ENCODE measurements at regions not wholly inside any gene's neighbourhood (a gene's known extent, or its start where the extent isn't known, plus 50 kb on each side); places are given as distances from the start of the nearest gene placed in this dataset.

DNA sequence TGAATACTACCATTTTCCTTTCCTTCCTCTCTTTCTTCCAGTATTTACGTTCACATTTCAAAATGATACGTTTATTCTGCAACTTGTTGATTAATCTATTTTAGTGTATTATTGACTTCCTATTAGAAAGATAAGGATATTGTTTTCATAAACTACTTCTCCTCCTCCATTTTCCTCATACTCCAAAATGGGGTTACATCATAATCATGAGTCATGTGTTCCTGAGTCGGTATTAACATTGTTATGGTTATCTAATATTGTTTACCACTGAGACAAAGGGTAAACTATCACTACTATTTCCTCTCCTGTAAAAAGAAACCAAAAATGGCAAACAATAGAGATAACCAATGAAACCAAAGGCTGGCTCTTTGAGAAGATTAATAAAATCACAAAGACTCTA lies 126.5 kb upstream of the CDYL start:
- no peaks in the 10 kb centered on the region for H3K9me3 ChIP-seq (ENCODE audit: control insufficient read depth in 1 of 2, low read length in 2 of 2)
- H3K27me3 ChIP-seq (ENCODE audit: low read depth, low read length), result no peaks in the 10 kb centered on the region
- no peaks in the 10 kb centered on the region for H3K4me1 ChIP-seq (ENCODE audit: control insufficient read depth in 1 of 2, insufficient read depth in 2 of 2, low read length in 2 of 2)
- H3K36me3 ChIP-seq (ENCODE audit: control insufficient read depth in 1 of 2, insufficient read depth in 2 of 2, low read length in 2 of 2), result no peaks in the 10 kb centered on the region
- H3K27ac ChIP-seq (ENCODE audit: low read length), result no peak overlapping the region
- H3K4me3 ChIP-seq (ENCODE audit: low read depth in 1 of 2, low read length in 2 of 2), result no peak overlapping the region

DNA sequence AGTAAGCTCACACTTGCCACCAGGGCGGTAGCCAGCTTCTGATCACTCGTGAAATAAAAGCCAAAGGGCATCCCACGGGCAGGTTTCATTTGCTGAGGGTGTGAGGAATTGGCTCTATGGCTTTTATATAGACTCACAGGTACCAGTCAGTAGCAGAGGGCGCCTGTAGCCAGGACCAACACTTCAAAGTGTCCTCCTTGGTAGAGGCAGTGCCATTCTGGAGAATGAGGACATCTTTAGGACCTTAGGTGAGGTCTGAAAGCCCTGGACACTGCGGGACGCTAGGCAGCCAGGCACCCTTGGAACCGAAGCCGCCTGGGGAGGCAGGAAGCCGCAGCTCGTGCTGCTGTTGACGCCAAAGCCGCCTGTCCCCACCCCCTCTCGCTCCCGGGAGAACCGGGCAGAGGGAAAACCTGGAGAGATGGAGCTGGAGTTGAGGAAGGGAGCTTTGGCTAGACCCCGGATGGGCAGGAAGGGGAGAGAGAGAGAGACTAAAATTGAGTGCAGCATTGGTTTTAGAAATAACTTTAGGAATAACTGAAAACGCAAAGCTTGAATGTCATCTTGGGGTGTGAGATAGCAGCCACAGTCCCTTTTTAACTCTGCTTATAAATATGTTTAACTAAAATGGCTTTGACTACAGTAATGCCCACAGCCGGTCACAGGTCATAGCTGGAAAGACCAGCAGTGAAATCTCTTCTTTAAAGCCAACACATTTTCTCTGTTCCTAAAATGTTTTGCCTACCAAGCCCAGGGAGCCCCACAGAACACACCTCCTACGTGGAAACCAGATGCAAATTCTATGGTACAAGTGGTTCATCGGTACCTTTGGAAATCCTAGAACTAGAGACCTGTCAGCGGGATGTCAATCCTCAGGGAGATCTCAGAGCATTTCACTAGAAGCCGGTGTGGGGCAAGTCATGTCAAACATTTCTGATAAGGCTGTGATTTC lies 128.5 kb upstream of the CDYL start:
- Histone ChIP-seq H3K4me3 (ENCODE audit: low read depth in 1 of 2, low read length in 2 of 2) (peak overlapping the region; percentile 42 to 53), H3K27ac (ENCODE audit: low read length) (no peak overlapping the region), H3K9me3 (ENCODE audit: control insufficient read depth in 1 of 2, low read length in 2 of 2) (no peaks in the 10 kb centered on the region), H3K36me3 (ENCODE audit: control insufficient read depth in 1 of 2, insufficient read depth in 2 of 2, low read length in 2 of 2) (no peaks in the 10 kb centered on the region), H3K27me3 (ENCODE audit: low read depth, low read length) (no peaks in the 10 kb centered on the region), H3K4me1 (ENCODE audit: control insufficient read depth in 1 of 2, insufficient read depth in 2 of 2, low read length in 2 of 2) (no peaks in the 10 kb centered on the region)

DNA sequence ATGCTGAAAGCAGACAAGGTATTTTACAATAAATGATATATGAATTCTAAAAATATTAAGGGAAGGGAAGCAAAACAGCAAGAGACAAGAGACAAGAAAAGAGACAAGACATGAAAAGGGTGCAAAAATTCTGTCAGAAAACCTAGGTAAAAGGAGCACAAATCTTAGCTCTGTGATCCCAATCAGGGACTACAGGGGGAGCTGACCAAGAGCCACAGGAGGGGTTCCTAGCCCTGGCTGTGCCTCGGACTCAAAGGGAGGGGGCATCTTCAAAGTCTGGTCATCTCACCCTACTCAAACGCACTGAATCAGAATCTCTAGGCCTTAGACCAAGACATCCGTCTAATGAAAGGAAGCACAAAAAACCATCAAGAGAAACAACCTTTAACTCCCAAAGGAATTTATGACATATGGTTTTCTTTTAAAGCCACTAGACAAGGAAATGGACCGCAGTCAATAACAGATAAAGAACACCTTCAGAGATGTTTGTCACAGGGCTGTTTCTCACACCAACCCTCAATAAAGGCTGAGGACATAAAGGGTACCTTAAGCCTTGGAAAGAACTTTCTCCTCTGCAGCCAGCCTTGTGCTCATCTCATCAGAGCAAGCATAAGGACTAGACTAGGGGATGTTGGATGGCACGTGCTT lies 130.4 kb upstream of the CDYL start:
- Histone ChIP-seq H3K36me3 (ENCODE audit: control insufficient read depth in 1 of 2, insufficient read depth in 2 of 2, low read length in 2 of 2) (no peaks in the 10 kb centered on the region), H3K27ac (ENCODE audit: low read length) (no peak overlapping the region), H3K27me3 (ENCODE audit: low read depth, low read length) (no peaks in the 10 kb centered on the region), H3K9me3 (ENCODE audit: control insufficient read depth in 1 of 2, low read length in 2 of 2) (no peaks in the 10 kb centered on the region), H3K4me3 (ENCODE audit: low read depth in 1 of 2, low read length in 2 of 2) (no peak overlapping the region), H3K4me1 (ENCODE audit: control insufficient read depth in 1 of 2, insufficient read depth in 2 of 2, low read length in 2 of 2) (no peaks in the 10 kb centered on the region)

DNA sequence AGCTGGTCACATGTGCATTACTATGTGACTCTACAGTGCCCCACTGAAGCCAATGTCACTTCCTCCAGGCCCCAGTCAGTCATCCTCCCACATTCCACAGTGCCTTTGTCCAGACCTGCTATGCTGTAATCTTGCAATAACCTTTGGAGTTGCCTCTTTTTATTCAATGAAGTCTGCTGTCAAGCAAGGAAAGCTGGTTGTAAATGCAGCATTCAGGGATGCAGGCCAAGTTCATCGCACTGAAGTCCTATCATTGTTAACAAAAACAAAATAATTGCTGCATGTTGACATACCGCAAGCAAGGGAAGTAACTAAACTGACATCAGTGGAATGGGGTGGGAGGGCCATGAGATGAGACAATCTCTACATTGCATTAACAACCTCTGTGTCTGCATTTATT lies 131.2 kb upstream of the CDYL start:
- Histone ChIP-seq H3K27me3 (ENCODE audit: low read depth, low read length) (no peaks in the 10 kb centered on the region), H3K27ac (ENCODE audit: low read length) (no peak overlapping the region), H3K4me1 (ENCODE audit: control insufficient read depth in 1 of 2, insufficient read depth in 2 of 2, low read length in 2 of 2) (no peaks in the 10 kb centered on the region), H3K4me3 (ENCODE audit: low read depth in 1 of 2, low read length in 2 of 2) (no peak overlapping the region), H3K9me3 (ENCODE audit: control insufficient read depth in 1 of 2, low read length in 2 of 2) (no peaks in the 10 kb centered on the region), H3K36me3 (ENCODE audit: control insufficient read depth in 1 of 2, insufficient read depth in 2 of 2, low read length in 2 of 2) (no peaks in the 10 kb centered on the region)

DNA sequence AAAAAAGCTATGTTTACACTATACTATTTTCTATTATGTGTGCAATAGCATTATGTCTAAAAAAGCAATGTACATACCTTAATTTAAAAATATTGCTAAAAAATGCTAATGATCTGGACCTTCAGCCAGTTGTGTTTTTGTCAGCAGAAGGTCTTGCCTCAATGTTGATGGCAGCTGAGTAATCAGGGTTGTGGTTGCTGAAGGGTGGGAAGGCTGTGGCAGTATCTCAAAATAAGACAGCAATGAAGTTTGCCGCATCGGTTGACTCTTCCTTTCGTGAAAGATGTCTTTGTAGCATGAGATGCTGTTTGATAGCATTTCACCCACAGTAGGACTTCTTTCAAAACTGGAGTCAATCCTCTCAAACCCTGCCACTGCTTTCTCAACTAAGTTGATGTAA lies 134.7 kb upstream of the CDYL start:
- no peak overlapping the region for H3K4me3 ChIP-seq (ENCODE audit: low read depth in 1 of 2, low read length in 2 of 2)
- H3K4me1 ChIP-seq (ENCODE audit: control insufficient read depth in 1 of 2, insufficient read depth in 2 of 2, low read length in 2 of 2), result no peaks in the 10 kb centered on the region
- H3K27me3 ChIP-seq (ENCODE audit: low read depth, low read length), result no peaks in the 10 kb centered on the region
- H3K27ac ChIP-seq (ENCODE audit: low read length), result no peak overlapping the region
- H3K9me3 ChIP-seq (ENCODE audit: control insufficient read depth in 1 of 2, low read length in 2 of 2), result no peaks in the 10 kb centered on the region
- H3K36me3 ChIP-seq (ENCODE audit: control insufficient read depth in 1 of 2, insufficient read depth in 2 of 2, low read length in 2 of 2), result no peaks in the 10 kb centered on the region

DNA sequence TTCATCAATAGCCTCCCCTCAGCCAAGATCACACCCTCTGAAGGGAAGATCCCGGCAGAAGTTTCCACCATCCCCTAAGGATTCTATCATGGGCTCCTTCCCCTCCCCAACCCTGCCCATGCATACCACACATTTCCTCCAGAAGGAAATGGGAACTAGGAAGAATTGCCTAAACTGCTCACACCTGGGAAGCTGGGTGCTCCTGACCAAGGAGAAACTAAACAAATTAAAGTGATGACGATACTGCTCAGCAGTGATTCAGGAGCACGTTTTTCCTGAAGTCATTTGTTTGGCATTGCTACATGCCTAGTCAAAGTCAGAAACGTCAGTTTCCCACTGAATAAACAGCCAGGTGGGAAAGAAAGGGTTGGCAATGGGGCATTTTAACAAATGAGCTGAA lies 136.1 kb upstream of the CDYL start:
- Histone ChIP-seq H3K9me3 (ENCODE audit: control insufficient read depth in 1 of 2, low read length in 2 of 2) (no peaks in the 10 kb centered on the region), H3K27me3 (ENCODE audit: low read depth, low read length) (no peaks in the 10 kb centered on the region), H3K4me3 (ENCODE audit: low read depth in 1 of 2, low read length in 2 of 2) (no peak overlapping the region), H3K4me1 (ENCODE audit: control insufficient read depth in 1 of 2, insufficient read depth in 2 of 2, low read length in 2 of 2) (no peaks in the 10 kb centered on the region), H3K27ac (ENCODE audit: low read length) (no peak overlapping the region), H3K36me3 (ENCODE audit: control insufficient read depth in 1 of 2, insufficient read depth in 2 of 2, low read length in 2 of 2) (no peaks in the 10 kb centered on the region)

DNA sequence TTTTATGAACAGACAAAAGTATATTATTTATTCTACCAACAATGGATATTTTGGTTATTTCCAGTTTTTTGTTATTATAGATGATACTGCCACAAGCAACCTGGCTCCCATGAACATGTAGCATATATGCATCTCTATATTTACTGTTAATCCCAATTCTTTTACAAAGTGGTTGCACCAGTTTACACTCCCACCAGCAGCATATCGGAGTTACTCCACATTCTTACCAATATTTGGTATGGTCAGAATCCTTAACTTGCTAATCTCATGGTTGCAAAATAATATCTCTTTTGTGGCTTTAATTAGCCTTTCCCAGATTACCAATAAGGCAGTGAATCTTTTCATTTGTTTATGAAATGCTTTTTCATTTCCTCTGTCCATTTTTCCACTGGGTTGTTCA lies 137.6 kb upstream of the CDYL start:
- no peaks in the 10 kb centered on the region for H3K4me1 ChIP-seq (ENCODE audit: control insufficient read depth in 1 of 2, insufficient read depth in 2 of 2, low read length in 2 of 2)
- no peaks in the 10 kb centered on the region for H3K36me3 ChIP-seq (ENCODE audit: control insufficient read depth in 1 of 2, insufficient read depth in 2 of 2, low read length in 2 of 2)
- no peaks in the 10 kb centered on the region for H3K27me3 ChIP-seq (ENCODE audit: low read depth, low read length)
- no peak overlapping the region for H3K27ac ChIP-seq (ENCODE audit: low read length)
- no peak overlapping the region for H3K4me3 ChIP-seq (ENCODE audit: low read depth in 1 of 2, low read length in 2 of 2)
- H3K9me3 ChIP-seq (ENCODE audit: control insufficient read depth in 1 of 2, low read length in 2 of 2), result no peaks in the 10 kb centered on the region

DNA sequence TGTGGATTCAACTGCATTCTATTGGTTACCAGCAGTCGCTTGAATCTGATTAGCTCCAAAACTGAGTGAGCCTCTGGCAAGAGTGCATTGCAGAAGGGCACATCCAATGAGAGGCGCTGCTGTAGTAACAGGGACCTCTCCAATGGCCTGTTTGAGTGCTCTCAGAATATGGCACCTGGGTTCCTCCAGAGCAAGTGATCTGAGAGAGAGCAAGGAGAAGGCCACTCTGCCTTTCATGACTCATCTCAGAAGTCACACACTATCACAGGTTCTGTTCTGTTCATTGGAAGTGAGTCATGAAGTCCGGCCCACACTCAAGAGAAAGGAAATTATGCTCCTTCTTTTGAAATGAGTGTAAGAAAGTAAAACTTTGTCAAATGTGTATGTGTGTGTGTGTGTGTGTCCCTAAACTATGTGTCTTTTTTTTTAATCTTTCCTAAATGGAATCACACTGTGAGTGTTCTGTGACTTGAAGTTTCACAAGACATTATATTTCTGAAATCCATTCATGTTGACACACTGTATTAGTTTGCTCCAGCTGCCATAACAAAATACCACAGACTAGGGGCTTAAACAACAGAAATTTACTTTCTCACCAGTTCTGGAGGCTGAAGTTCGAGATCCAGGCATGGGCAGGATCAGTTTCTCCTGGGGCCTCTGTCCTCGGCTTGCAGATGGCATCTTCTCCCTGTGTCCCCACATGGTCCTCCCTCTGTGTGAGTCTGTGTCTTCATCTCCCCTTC lies 138.3 kb upstream of the CDYL start:
- Histone ChIP-seq H3K4me1 (ENCODE audit: control insufficient read depth in 1 of 2, insufficient read depth in 2 of 2, low read length in 2 of 2) (no peaks in the 10 kb centered on the region), H3K9me3 (ENCODE audit: control insufficient read depth in 1 of 2, low read length in 2 of 2) (no peaks in the 10 kb centered on the region), H3K27ac (ENCODE audit: low read length) (no peak overlapping the region), H3K36me3 (ENCODE audit: control insufficient read depth in 1 of 2, insufficient read depth in 2 of 2, low read length in 2 of 2) (no peaks in the 10 kb centered on the region), H3K4me3 (ENCODE audit: low read depth in 1 of 2, low read length in 2 of 2) (no peak overlapping the region), H3K27me3 (ENCODE audit: low read depth, low read length) (no peaks in the 10 kb centered on the region)

DNA sequence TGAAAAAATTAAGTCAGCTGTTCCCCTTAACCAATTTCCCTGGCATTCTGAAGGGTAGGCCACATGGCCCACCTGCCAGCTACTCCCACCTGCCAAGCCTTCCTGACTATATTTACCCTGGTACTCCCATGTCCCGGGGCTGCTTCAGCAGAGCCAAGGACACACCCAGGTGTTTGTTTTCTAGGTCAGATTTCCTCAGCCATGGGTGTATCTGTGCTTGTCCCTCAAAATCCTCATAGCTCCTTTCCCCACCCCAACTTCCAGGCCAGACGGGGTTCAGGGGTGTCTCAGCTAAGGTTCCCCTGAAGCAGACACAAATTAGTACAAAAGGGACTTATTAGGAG lies 139.4 kb upstream of the CDYL start:
- H3K4me1 ChIP-seq (ENCODE audit: control insufficient read depth in 1 of 2, insufficient read depth in 2 of 2, low read length in 2 of 2), result no peaks in the 10 kb centered on the region
- no peaks in the 10 kb centered on the region for H3K36me3 ChIP-seq (ENCODE audit: control insufficient read depth in 1 of 2, insufficient read depth in 2 of 2, low read length in 2 of 2)
- no peaks in the 10 kb centered on the region for H3K27me3 ChIP-seq (ENCODE audit: low read depth, low read length)
- H3K4me3 ChIP-seq (ENCODE audit: low read depth in 1 of 2, low read length in 2 of 2), result no peak overlapping the region
- H3K9me3 ChIP-seq (ENCODE audit: control insufficient read depth in 1 of 2, low read length in 2 of 2), result no peaks in the 10 kb centered on the region
- no peak overlapping the region for H3K27ac ChIP-seq (ENCODE audit: low read length)

DNA sequence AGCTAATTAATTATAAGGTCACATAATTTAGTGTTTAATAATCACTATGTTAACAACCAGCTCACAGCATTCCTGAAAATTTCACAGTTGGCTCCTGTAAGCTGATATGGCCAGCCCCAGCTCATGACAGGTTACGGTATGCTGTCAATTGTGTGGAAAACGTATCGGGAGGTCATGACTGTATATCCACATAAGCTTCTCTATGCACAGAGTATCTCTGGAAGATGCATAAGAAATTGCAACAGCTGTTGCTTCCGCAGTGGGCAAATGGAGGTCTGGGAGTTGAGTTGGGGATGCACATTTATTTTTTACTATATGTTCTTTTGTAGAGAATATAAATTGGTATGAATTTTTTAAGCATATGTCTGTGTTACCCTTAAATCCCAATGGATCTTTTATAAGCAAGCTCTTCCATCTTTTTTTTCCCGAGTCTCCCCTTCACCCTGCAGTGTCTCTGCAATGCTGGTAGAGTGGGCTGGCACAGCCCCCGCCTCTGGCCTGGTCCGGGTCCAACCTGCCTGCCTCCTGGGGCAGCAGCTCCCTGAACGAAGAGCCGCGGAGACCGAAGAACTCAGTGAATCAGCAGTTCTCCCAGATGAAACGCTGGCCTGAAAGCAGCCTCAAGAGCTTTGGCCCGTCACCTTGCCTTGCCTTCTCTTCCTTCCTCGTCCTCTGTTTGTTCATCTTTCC lies 139.9 kb upstream of the CDYL start:
- Histone ChIP-seq H3K27ac (ENCODE audit: low read length) (no peak overlapping the region), H3K4me1 (ENCODE audit: control insufficient read depth in 1 of 2, insufficient read depth in 2 of 2, low read length in 2 of 2) (no peaks in the 10 kb centered on the region), H3K27me3 (ENCODE audit: low read depth, low read length) (no peaks in the 10 kb centered on the region), H3K4me3 (ENCODE audit: low read depth in 1 of 2, low read length in 2 of 2) (no peak overlapping the region), H3K36me3 (ENCODE audit: control insufficient read depth in 1 of 2, insufficient read depth in 2 of 2, low read length in 2 of 2) (no peaks in the 10 kb centered on the region), H3K9me3 (ENCODE audit: control insufficient read depth in 1 of 2, low read length in 2 of 2) (no peaks in the 10 kb centered on the region)

DNA sequence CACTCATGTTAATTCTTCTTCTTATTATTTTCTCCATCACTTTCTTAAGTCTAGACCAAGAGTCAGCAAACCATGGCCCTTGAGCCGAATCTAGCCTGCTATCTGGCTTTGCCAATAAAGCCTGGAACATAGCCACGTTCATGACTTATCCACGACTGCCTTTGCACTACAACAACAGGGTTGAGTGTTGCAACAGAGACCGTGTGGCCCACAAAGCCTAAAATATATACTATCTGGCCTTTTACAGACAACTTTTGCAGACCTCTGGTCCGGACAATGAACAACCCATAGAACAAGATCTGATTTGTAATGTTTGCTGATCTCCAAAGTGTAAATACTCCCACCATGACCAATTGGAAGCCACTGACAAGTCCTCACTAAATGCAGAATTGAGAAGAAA lies 140.5 kb upstream of the CDYL start:
- H3K4me1 ChIP-seq (ENCODE audit: control insufficient read depth in 1 of 2, insufficient read depth in 2 of 2, low read length in 2 of 2), result no peaks in the 10 kb centered on the region
- H3K36me3 ChIP-seq (ENCODE audit: control insufficient read depth in 1 of 2, insufficient read depth in 2 of 2, low read length in 2 of 2), result no peaks in the 10 kb centered on the region
- no peaks in the 10 kb centered on the region for H3K27me3 ChIP-seq (ENCODE audit: low read depth, low read length)
- H3K9me3 ChIP-seq (ENCODE audit: control insufficient read depth in 1 of 2, low read length in 2 of 2), result peaks cover 3% of the 10 kb centered on the region in 2 donors
- H3K4me3 ChIP-seq (ENCODE audit: low read depth in 1 of 2, low read length in 2 of 2), result no peak overlapping the region
- no peak overlapping the region for H3K27ac ChIP-seq (ENCODE audit: low read length)

All from muscle layer of duodenum (tissue), 2 donors.